ENCODE measurements at regions not wholly inside any gene's neighbourhood (a gene's known extent, or its start where the extent isn't known, plus 50 kb on each side); places are given as distances from the start of the nearest gene placed in this dataset.

DNA sequence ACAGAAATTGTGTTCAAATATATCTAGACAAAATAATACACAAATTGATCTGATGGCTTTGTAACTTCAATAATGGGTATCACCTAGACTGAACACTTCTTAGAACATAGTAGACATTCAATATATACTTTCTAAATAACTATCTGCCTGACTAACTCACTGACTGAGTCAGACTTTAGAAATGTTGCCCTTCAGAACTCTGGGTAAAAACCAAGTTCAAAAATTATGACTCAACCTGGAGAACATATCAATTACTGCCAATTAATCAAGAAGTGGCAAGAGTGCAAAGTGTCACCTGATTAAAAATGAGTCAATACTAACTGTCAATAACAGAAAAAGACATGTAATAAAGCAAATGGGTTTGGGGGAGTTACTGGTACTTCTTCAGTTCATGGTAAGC is 144.6 kb upstream of the TMCO5A start:
- TF ChIP-seq POLR2A (IDR thresholded peaks at IDR 0.05), result no peak
- TF ChIP-seq, protein P1, sequence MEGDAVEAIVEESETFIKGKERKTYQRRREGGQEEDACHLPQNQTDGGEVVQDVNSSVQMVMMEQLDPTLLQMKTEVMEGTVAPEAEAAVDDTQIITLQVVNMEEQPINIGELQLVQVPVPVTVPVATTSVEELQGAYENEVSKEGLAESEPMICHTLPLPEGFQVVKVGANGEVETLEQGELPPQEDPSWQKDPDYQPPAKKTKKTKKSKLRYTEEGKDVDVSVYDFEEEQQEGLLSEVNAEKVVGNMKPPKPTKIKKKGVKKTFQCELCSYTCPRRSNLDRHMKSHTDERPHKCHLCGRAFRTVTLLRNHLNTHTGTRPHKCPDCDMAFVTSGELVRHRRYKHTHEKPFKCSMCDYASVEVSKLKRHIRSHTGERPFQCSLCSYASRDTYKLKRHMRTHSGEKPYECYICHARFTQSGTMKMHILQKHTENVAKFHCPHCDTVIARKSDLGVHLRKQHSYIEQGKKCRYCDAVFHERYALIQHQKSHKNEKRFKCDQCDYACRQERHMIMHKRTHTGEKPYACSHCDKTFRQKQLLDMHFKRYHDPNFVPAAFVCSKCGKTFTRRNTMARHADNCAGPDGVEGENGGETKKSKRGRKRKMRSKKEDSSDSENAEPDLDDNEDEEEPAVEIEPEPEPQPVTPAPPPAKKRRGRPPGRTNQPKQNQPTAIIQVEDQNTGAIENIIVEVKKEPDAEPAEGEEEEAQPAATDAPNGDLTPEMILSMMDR (IDR thresholded peaks at IDR 0.05), result no peak
